ENCODE measurements at regions not wholly inside any gene's neighbourhood (a gene's known extent, or its start where the extent isn't known, plus 50 kb on each side); places are given as distances from the start of the nearest gene placed in this dataset.

- Histone ChIP-seq H3K4me3 (replicated peaks in 1 of 3; ENCODE audit: insufficient read depth in 1 of 3, low read depth in 2 of 3, low read length in 3 of 3) (peak overlapping the region in 1 of 3 experiments; percentile 10; a peak in 1 of 6 replicates), H4K20me1 (ENCODE audit: insufficient read depth, low read length) (no peaks in the 10 kb centered on the region), H3K36me3 (replicated peaks in 1 of 2; ENCODE audit: control insufficient read depth in 1 of 2, insufficient read depth in 2 of 2, low read length in 2 of 2) (no peaks in the 10 kb centered on the region), H3K27ac (ENCODE audit: extremely low read length, insufficient read depth, low read length) (peak overlapping the region; percentile 94), H3K79me2 (ENCODE audit: insufficient read depth, low read length) (peaks cover 4% of the 10 kb centered on the region), H3K27me3 (ENCODE audit: control insufficient read depth in 1 of 2, insufficient read depth in 2 of 2, low read length in 2 of 2) (no peaks in the 10 kb centered on the region), H2AFZ (ENCODE audit: low read length) (no peak overlapping the region), H3K4me1 (ENCODE audit: insufficient read depth, low read length) (peaks cover 75% of the 10 kb centered on the region), H3K4me2 (ENCODE audit: low read depth, low read length) (peak overlapping the region; percentile 67), H3K9ac (ENCODE audit: insufficient read depth, low read depth, low read length) (peak overlapping the region; percentile 76), H3K9me3 (ENCODE audit: low read length) (no peaks in the 10 kb centered on the region)
- ChIA-PET POLR2A (interaction anchor here (0.6 to 2.9 kb wide), 33 partner anchors 8 to 355 kb away, joined by 3 to 37 read pairs (median 6); partner anchors contain the start of gene NEDD9), CTCF (ENCODE audit: low intra/inter-chr PET ratio, low total read pairs) (no interaction called here)
- 57% methylated on average over 4 of the region's 4 CpGs for WGBS (ENCODE audit: low lambda C conversion rate)
- BruUV-seq (replicated peaks): TSS peak; percentile 98
- no peak for FAIRE-seq
- intact Hi-C loops (cut with micrococcal nuclease; ENCODE audit: unreplicated experiment) (loop anchor here (1.0 to 2.0 kb wide), 5 partner anchors 26 to 135 kb away; partner anchors contain the start of gene NEDD9), in situ Hi-C loops (cut with HindIII; ENCODE audit: extremely low pct_ligation_motif_present, low pct_unique_long_range_greater_than_20kb) (loop anchor here (10.0 kb wide), 1 partner anchor 128 kb away; no protein-coding TSS in a partner anchor)
- peak; percentile 67 for ATAC-seq
- DNase-seq (ENCODE audit: low spot score): no peak
- TF ChIP-seq ARID4A (CRISPR knock-in tag; IDR thresholded peaks at IDR 0.05; ENCODE audit: borderline replicate concordance) (no peak), HOXA5 (CRISPR knock-in tag; IDR thresholded peaks at IDR 0.05) (peak; percentile 61; the same call in 1 of the 2 replicates), SIN3A (IDR thresholded peaks at IDR 0.05; ENCODE audit: borderline replicate concordance, low read depth, low read length) (no peak), NFE2L2 (IDR thresholded peaks at IDR 0.05; ENCODE audit: low read length) (no peak), ZNF468 (CRISPR knock-in tag; IDR thresholded peaks at IDR 0.05) (no peak), ETV5 (CRISPR knock-in tag; IDR thresholded peaks at IDR 0.05; ENCODE audit: borderline replicate concordance) (no peak), ELF4 (CRISPR knock-in tag; IDR thresholded peaks at IDR 0.05; ENCODE audit: borderline replicate concordance) (no peak), SP5 (CRISPR knock-in tag; IDR thresholded peaks at IDR 0.05; ENCODE audit: borderline replicate concordance, low read depth) (no peak), ZNF3 (CRISPR knock-in tag; IDR thresholded peaks at IDR 0.05) (peak; percentile 1; the same call in 1 of the 2 replicates), NCOA5 (CRISPR knock-in tag; IDR thresholded peaks at IDR 0.05) (no peak), CC2D1A (CRISPR knock-in tag; IDR thresholded peaks at IDR 0.05) (0 out of 2 replicates have a peak, but pooled peaks have one; percentile 49), SMAD9 (CRISPR knock-in tag; IDR thresholded peaks at IDR 0.05) (no peak), ARID2 (CRISPR knock-in tag; IDR thresholded peaks at IDR 0.05; ENCODE audit: borderline replicate concordance) (peak; percentile 56), ZNF777 (CRISPR knock-in tag; IDR thresholded peaks at IDR 0.05) (no peak), ZNF761 (CRISPR knock-in tag; conservative IDR thresholded peaks at IDR 0.05) (no peak), PAX8 (CRISPR knock-in tag; IDR thresholded peaks at IDR 0.05; ENCODE audit: borderline replicate concordance) (no peak), ZBTB34 (CRISPR knock-in tag; IDR thresholded peaks at IDR 0.05) (peak; percentile 30; the same call in 1 of the 2 replicates), ZMYM2 (CRISPR knock-in tag; IDR thresholded peaks at IDR 0.05) (peak; percentile 37; the same call in 1 of the 2 replicates), AKAP8 (CRISPR knock-in tag; IDR thresholded peaks at IDR 0.05) (no peak)
Observed at GRCh38 chr6:11366934-11367637, 134.6 kb upstream of the NEDD9 start.

All from HepG2 (cell line).